ENCODE measurements at regions not wholly inside any gene's neighbourhood (a gene's known extent, or its start where the extent isn't known, plus 50 kb on each side); places are given as distances from the start of the nearest gene placed in this dataset.

GRCh38 chr1:30325085-30325935 lies 398.1 kb downstream of the MATN1 start:
- H3K36me3 ChIP-seq, result no peaks in the 10 kb centered on the region
- H3K27ac ChIP-seq, result no peak overlapping the region
- no peaks in the 10 kb centered on the region for H3K9me3 ChIP-seq
- no peak overlapping the region for H3K4me3 ChIP-seq
- DNase-seq (ENCODE audit: low spot score in 2 of 2), result no peak
- TF ChIP-seq CTCF (IDR thresholded peaks at IDR 0.05) (no peak), POLR2A (IDR thresholded peaks at IDR 0.05) (no peak), POLR2AphosphoS5 (IDR thresholded peaks at IDR 0.05) (no peak)
- intact Hi-C loops (cut with DNase I; ENCODE audit: low total_unique reads), result no loop called here
- H3K4me1 ChIP-seq, result no peaks in the 10 kb centered on the region
- peaks cover 0 to 5% of the 10 kb centered on the region in 2 donors for H3K27me3 ChIP-seq

GRCh38 chr1:30324251-30325084 lies 398.9 kb downstream of the MATN1 start:
- intact Hi-C loops (cut with DNase I; ENCODE audit: low total_unique reads), result no loop called here
- Histone ChIP-seq H3K9me3 (no peaks in the 10 kb centered on the region), H3K27ac (no peak overlapping the region), H3K4me3 (no peak overlapping the region), H3K27me3 (peaks cover 0 to 5% of the 10 kb centered on the region in 2 donors), H3K36me3 (no peaks in the 10 kb centered on the region), H3K4me1 (no peaks in the 10 kb centered on the region)
- TF ChIP-seq POLR2A (IDR thresholded peaks at IDR 0.05) (no peak), CTCF (IDR thresholded peaks at IDR 0.05) (no peak), POLR2AphosphoS5 (IDR thresholded peaks at IDR 0.05) (no peak)
- no peak for DNase-seq (ENCODE audit: low spot score in 2 of 2)

- no peaks in the 10 kb centered on the region for H3K36me3 ChIP-seq
- intact Hi-C loops (cut with DNase I; ENCODE audit: low total_unique reads), result no loop called here
- no peaks in the 10 kb centered on the region for H3K9me3 ChIP-seq
- no peak overlapping the region for H3K27ac ChIP-seq
- no peak overlapping the region for H3K4me3 ChIP-seq
- H3K4me1 ChIP-seq, result no peaks in the 10 kb centered on the region
- TF ChIP-seq POLR2A (IDR thresholded peaks at IDR 0.05) (no peak), POLR2AphosphoS5 (IDR thresholded peaks at IDR 0.05) (no peak), CTCF (IDR thresholded peaks at IDR 0.05) (no peak)
- peaks cover 0 to 5% of the 10 kb centered on the region in 2 donors for H3K27me3 ChIP-seq
- no peak for DNase-seq (ENCODE audit: low spot score in 2 of 2)
These were observed 399.5 kb downstream of the MATN1 start for GRCh38 chr1:30323841-30324240.

GRCh38 chr1:30323352-30323751 lies 400.0 kb downstream of the MATN1 start:
- intact Hi-C loops (cut with DNase I; ENCODE audit: low total_unique reads), result no loop called here

More at GRCh38 chr1:30323352-30323751, 400.0 kb downstream of the MATN1 start:
- no peak for DNase-seq (ENCODE audit: low spot score in 2 of 2)
- Histone ChIP-seq H3K36me3 (no peaks in the 10 kb centered on the region), H3K9me3 (no peaks in the 10 kb centered on the region), H3K27me3 (peaks cover 0 to 5% of the 10 kb centered on the region in 2 donors), H3K4me1 (no peaks in the 10 kb centered on the region), H3K27ac (no peak overlapping the region), H3K4me3 (no peak overlapping the region)
- no peak for TF ChIP-seq POLR2AphosphoS5 (IDR thresholded peaks at IDR 0.05)
- no peak for TF ChIP-seq POLR2A (IDR thresholded peaks at IDR 0.05)
- TF ChIP-seq CTCF (IDR thresholded peaks at IDR 0.05), result no peak
